Activated B cell treated with CpG ODN at 0.5 μM for 24 hours (primary cell): ENCODE measurements at regions not wholly inside any gene's neighbourhood (a gene's known extent, or its start where the extent isn't known, plus 50 kb on each side); places are given as distances from the start of the nearest gene placed in this dataset.
"Not testable (repeated sequence)": the region's sequence is repeated elsewhere in the genome, so short reads cannot be mapped to it uniquely, and the experiment has no call there.

Experiments
- ATAC-seq: fragments of 200-7000 bp; cut with Tn5 transposase; one replicate; pipeline ENCODE4 v1.10.0; 2021; ENCODE audit warnings: low read depth, mild to moderate bottlenecking, moderate library complexity
- CTCF ChIA-PET: fragments of 350-600 bp; sonication (Branson Sonifier 250); formaldehyde crosslinking; loops from one replicate; lab custom pipeline; 2021; ENCODE audit warnings: antibody characterized with exemption; lab: Charles Lee
- POLR2A ChIA-PET: fragments of 350-600 bp; sonication (Branson Sonifier 250); formaldehyde crosslinking; loops from one replicate; lab custom pipeline; 2021; ENCODE audit warnings: antibody characterized with exemption; lab: Charles Lee
- DNase-seq: peaks from one replicate; pipeline ENCODE4 v3.0.0; 2022
- H3K27ac Mint-ChIP-seq: one replicate; pipeline ENCODE4 v1.8.0; 2020; ENCODE audit warnings: mixed read lengths
- H3K27me3 Mint-ChIP-seq: one replicate; pipeline ENCODE4 v1.8.0; 2021; ENCODE audit warnings: mixed read lengths
- H3K36me3 Mint-ChIP-seq: one replicate; pipeline ENCODE4 v1.8.0; 2021; ENCODE audit warnings: low read depth, mixed read lengths
- H3K4me1 Mint-ChIP-seq: one replicate; pipeline ENCODE4 v1.8.0; 2021; ENCODE audit warnings: mixed read lengths
- H3K4me3 Mint-ChIP-seq: one replicate; pipeline ENCODE4 v1.8.0; 2020; ENCODE audit warnings: mild to moderate bottlenecking, mixed read lengths
- H3K9me3 Mint-ChIP-seq: one replicate; pipeline ENCODE4 v1.8.0; 2020; ENCODE audit warnings: mixed read lengths
- CTCF ChIP-seq: fragments of 200-600 bp; IDR thresholded peaks from one replicate; pipeline ENCODE4 v1.8.0; 2022; ENCODE audit warnings: antibody characterized with exemption, mild to moderate bottlenecking
- intact Hi-C: fragments of 100-400 bp; cut with micrococcal nuclease; formaldehyde crosslinking; loops from one replicate; pipeline ENCODE4 v1.15.1; 2024

DNA sequence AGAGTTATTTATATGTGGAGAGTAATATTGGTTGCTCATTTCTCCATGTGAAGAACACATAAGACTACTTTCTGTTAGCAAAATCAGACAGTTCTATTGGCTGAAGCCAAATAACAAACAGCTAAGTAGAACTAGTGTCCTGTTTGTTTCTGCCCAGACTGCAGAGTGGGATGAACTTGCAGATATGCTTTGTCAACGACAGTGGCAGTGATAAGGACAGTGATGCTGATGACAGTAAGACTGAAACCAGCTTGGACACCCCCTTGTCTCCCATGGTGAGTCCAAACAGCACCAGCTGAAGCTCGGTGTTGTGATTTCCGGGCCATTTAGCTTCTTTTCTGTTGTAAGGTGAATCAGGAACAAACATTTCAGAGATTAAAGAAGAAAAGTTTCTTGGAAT, 102.6 kb upstream of the IL12A start:
- POLR2A ChIA-PET: interaction anchor here (2.3 kb wide), 1 partner anchor 102 kb away, joined by 13 read pairs; the partner anchor contains the start of gene IL12A
- intact Hi-C loops: loop anchor here (5.0 kb wide), 1 partner anchor 1536 kb away; no protein-coding TSS in a partner anchor
- no peak for TF ChIP-seq CTCF

DNA sequence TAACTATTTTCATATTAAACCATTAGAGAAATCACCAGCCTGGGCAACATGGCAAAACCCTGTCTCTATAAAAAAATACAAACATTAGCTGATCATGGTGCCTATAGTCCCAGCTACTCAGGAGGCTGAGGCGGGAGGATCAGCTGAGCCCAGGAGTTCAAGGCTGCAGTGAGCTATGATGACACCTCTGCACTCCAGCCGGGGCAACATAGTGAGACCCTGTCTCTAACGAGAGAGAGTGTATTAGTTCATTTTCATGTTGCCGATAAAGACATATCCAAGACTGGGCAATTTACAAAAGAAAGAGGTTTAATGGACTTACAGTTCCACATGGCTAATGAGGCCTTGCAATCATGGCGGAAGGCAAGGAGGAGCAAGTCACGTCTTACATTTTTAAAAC, 102.1 kb upstream of the IL12A start:
- ATAC-seq, H3K9me3 Mint-ChIP-seq, H3K36me3 Mint-ChIP-seq, H3K4me1 Mint-ChIP-seq, H3K27ac Mint-ChIP-seq, DNase-seq, H3K4me3 Mint-ChIP-seq, H3K27me3 Mint-ChIP-seq: not testable (repeated sequence)
- intact Hi-C loops: loop anchor here (5.0 kb wide), 1 partner anchor 1536 kb away; no protein-coding TSS in a partner anchor
- ChIA-PET CTCF (interaction anchor here (0.6 to 8.2 kb wide), 12 partner anchors 10 to 527 kb away, joined by 3 to 290 read pairs (median 6); partner anchors contain the start of genes IL12A and SMC4), POLR2A (interaction anchor here (2.3 kb wide), 1 partner anchor 102 kb away, joined by 13 read pairs; the partner anchor contains the start of gene IL12A)

More for the DNA sequence above, 102.6 kb upstream of the IL12A start:
- Mint-ChIP-seq H3K36me3 (no peaks in the 10 kb centered on the region), H3K27ac (no peak overlapping the region), H3K27me3 (no peaks in the 10 kb centered on the region), H3K4me1 (no peaks in the 10 kb centered on the region), H3K9me3 (no peaks in the 10 kb centered on the region), H3K4me3 (no peak overlapping the region)
- DNase-seq: no peak
- CTCF ChIA-PET: interaction anchor here (0.6 to 8.2 kb wide), 14 partner anchors 9 to 527 kb away, joined by 3 to 290 read pairs (median 6); partner anchors contain the start of genes IL12A and SMC4
- no peak for ATAC-seq

DNA sequence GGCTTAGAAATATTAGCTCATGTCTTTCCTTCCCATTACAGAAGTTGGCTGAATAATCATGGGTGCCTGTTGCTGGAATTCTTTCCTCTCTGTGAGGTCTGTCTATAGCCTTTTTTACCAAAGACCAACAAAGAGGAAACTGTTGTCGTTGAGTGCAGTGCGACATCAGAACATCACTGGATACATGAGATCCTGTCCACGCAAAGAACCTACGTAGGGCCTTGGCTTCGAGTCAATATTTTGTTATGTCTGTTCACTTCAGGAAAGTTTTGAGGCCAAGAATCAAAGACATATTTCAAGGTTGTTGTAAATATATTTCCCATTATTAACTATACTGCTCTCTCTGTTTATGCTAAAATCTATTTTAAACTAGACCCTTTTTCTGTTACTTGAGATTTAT, 101.5 kb upstream of the IL12A start:
- H3K9me3 Mint-ChIP-seq: no peaks in the 10 kb centered on the region
- H3K27me3 Mint-ChIP-seq: no peaks in the 10 kb centered on the region
- DNase-seq (no peak), ATAC-seq (no peak)
- no peak for TF ChIP-seq CTCF
- H3K36me3 Mint-ChIP-seq: no peaks in the 10 kb centered on the region
- ChIA-PET POLR2A (no interaction called here), CTCF (interaction anchor here (2.0 to 8.2 kb wide), 4 partner anchors 36 to 526 kb away, joined by 4 to 290 read pairs (median 78); partner anchors contain the start of gene IL12A)
- no peaks in the 10 kb centered on the region for H3K4me1 Mint-ChIP-seq
- intact Hi-C loops: loop anchor here (5.0 kb wide), 1 partner anchor 1535 kb away; no protein-coding TSS in a partner anchor
- no peak overlapping the region for H3K27ac Mint-ChIP-seq
- no peak overlapping the region for H3K4me3 Mint-ChIP-seq

DNA sequence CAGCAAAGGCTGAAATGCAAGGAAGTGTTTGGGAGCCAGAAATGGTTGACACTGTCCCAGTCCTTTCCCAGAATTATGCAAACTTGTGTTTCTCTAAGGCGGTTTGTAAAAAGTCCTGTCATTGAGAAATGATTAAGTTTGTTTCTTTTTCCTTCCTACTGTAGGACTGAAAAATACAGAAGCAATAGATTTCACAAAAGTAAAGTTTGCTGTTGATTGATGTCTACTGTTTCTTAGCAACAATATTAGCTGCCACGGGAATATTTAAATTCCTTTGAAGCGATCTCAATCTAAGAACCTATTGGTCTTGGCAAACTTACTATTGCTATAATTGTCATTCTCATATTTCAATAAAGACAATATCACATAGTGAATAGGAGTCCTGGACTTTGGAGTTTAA, 100.7 kb upstream of the IL12A start:
- intact Hi-C loops: loop anchor here (5.0 kb wide), 1 partner anchor 1534 kb away; no protein-coding TSS in a partner anchor
- Mint-ChIP-seq H3K9me3 (no peaks in the 10 kb centered on the region), H3K4me1 (no peaks in the 10 kb centered on the region), H3K27me3 (no peaks in the 10 kb centered on the region), H3K36me3 (no peaks in the 10 kb centered on the region), H3K4me3 (no peak overlapping the region), H3K27ac (no peak overlapping the region)
- DNase-seq (no peak), ATAC-seq (no peak)
- POLR2A ChIA-PET: no interaction called here
- no peak for TF ChIP-seq CTCF
- CTCF ChIA-PET: interaction anchor here (1.5 to 8.2 kb wide), 4 partner anchors 16 to 525 kb away, joined by 5 to 290 read pairs (median 78); partner anchors contain the start of gene IL12A

- no peak for TF ChIP-seq CTCF
- H3K4me3 Mint-ChIP-seq: no peak overlapping the region
- no peaks in the 10 kb centered on the region for H3K27me3 Mint-ChIP-seq
- DNase-seq: no peak
- intact Hi-C loops: no loop called here
- no peak for ATAC-seq
- POLR2A ChIA-PET: interaction anchor here (1.0 kb wide), 1 partner anchor 96 kb away, joined by 3 read pairs; the partner anchor contains the start of gene IL12A
- no peaks in the 10 kb centered on the region for H3K9me3 Mint-ChIP-seq
- no peaks in the 10 kb centered on the region for H3K4me1 Mint-ChIP-seq
- CTCF ChIA-PET: interaction anchor here (0.8 to 1.0 kb wide), 2 partner anchors 9 to 97 kb away, joined by 3 read pairs; partner anchors contain the start of gene IL12A
- no peaks in the 10 kb centered on the region for H3K36me3 Mint-ChIP-seq
- no peak overlapping the region for H3K27ac Mint-ChIP-seq
These were observed 96.4 kb upstream of the IL12A start for GRCh38 chr3:159892171-159892795.
